ENCODE measurements at regions not wholly inside any gene's neighbourhood (a gene's known extent, or its start where the extent isn't known, plus 50 kb on each side); places are given as distances from the start of the nearest gene placed in this dataset.

DNA sequence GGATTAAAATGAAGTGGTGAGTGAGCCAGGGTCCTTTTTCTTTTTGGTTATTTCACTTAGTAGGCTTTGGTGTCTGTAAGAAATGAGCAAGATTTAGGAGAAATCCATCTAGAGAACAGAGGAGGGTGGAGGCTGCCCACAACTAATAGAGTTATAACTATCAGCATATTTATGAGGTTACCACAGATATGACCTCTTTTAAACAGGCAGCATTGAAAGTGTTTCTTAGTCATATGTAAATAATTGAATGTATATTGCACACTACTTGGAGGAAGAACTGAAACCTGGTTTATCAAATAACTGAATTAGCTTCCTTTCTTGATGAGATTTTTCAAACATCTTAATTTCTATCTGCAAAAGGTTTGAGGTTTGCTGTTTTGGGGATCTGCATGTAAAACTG is 483.1 kb upstream of the PIK3R1 start:
- TF ChIP-seq, protein P1, sequence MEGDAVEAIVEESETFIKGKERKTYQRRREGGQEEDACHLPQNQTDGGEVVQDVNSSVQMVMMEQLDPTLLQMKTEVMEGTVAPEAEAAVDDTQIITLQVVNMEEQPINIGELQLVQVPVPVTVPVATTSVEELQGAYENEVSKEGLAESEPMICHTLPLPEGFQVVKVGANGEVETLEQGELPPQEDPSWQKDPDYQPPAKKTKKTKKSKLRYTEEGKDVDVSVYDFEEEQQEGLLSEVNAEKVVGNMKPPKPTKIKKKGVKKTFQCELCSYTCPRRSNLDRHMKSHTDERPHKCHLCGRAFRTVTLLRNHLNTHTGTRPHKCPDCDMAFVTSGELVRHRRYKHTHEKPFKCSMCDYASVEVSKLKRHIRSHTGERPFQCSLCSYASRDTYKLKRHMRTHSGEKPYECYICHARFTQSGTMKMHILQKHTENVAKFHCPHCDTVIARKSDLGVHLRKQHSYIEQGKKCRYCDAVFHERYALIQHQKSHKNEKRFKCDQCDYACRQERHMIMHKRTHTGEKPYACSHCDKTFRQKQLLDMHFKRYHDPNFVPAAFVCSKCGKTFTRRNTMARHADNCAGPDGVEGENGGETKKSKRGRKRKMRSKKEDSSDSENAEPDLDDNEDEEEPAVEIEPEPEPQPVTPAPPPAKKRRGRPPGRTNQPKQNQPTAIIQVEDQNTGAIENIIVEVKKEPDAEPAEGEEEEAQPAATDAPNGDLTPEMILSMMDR (IDR thresholded peaks at IDR 0.05 in 2 of 3, conservative IDR thresholded peaks at IDR 0.05 in 1 of 3; ENCODE audit: control insufficient read depth in 2 of 3, extremely low read depth in 1 of 3, insufficient read depth in 1 of 3, low read depth in 3 of 3, low read length in 3 of 3), result no peak
- no peak for TF ChIP-seq PML (IDR thresholded peaks at IDR 0.05; ENCODE audit: low read length)
- no peak for TF ChIP-seq POLR2A (IDR thresholded peaks at IDR 0.05; ENCODE audit: low read depth, low read length)
- no peak for TF ChIP-seq YY1 (IDR thresholded peaks at IDR 0.05; ENCODE audit: low read depth, low read length)
- TF ChIP-seq REST (IDR thresholded peaks at IDR 0.05; ENCODE audit: low read depth, low read length), result no peak
- TF ChIP-seq EGR1 (IDR thresholded peaks at IDR 0.05; ENCODE audit: borderline replicate concordance in 1 of 2, low read depth in 2 of 2, low read length in 2 of 2), result no peak
